ENCODE measurements at regions not wholly inside any gene's neighbourhood (a gene's known extent, or its start where the extent isn't known, plus 50 kb on each side); places are given as distances from the start of the nearest gene placed in this dataset.

DNA sequence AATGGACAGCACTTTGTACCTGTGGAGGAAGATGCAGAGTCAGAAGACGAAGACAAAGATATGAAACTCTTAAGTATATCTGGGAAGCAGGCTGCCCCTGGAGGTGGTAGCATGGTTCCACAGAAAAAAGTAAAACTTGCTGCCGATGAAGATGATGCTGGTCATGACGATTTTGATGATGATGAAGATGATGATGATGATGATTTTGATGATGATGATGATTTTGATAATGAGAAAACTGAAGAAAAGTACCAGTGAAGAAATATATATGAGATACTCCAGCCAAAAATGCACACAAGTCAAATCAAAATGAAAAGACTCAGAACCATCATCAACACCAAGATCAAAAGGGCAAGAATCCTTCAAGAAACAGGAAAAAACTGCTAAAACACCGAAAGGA, 268.5 kb upstream of the EEF2KMT start:
- no peak for TF ChIP-seq MYC (IDR thresholded peaks at IDR 0.05; ENCODE audit: low read depth, low read length)
- TF ChIP-seq, protein P1, sequence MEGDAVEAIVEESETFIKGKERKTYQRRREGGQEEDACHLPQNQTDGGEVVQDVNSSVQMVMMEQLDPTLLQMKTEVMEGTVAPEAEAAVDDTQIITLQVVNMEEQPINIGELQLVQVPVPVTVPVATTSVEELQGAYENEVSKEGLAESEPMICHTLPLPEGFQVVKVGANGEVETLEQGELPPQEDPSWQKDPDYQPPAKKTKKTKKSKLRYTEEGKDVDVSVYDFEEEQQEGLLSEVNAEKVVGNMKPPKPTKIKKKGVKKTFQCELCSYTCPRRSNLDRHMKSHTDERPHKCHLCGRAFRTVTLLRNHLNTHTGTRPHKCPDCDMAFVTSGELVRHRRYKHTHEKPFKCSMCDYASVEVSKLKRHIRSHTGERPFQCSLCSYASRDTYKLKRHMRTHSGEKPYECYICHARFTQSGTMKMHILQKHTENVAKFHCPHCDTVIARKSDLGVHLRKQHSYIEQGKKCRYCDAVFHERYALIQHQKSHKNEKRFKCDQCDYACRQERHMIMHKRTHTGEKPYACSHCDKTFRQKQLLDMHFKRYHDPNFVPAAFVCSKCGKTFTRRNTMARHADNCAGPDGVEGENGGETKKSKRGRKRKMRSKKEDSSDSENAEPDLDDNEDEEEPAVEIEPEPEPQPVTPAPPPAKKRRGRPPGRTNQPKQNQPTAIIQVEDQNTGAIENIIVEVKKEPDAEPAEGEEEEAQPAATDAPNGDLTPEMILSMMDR (IDR thresholded peaks at IDR 0.05; ENCODE audit: low read depth, low read length) = no peak
